A549 (cell line): ENCODE measurements at regions not wholly inside any gene's neighbourhood (a gene's known extent, or its start where the extent isn't known, plus 50 kb on each side); places are given as distances from the start of the nearest gene placed in this dataset.

Source experiments
- CTCF ChIP-seq: fragments of >200 bp; sonication (Bioruptor Twin); formaldehyde crosslinking; IDR thresholded peaks from 3 replicates; pipeline ENCODE4 v1.5.1; 2016
- EP300 ChIP-seq, 2 experiments: fragments of >200 bp; sonication (Bioruptor Twin); formaldehyde crosslinking; IDR thresholded peaks; 2 replicates in 1 of 2; 3 replicates in 1 of 2; pipeline ENCODE4 v1.6.1; 2016 to 2017
- KDM1A ChIP-seq: fragments of 200-600 bp; sonication (generic); IDR thresholded peaks from 2 replicates; pipeline ENCODE4 v1.6.1; 2016; ENCODE audit warnings: low read depth, mild to moderate bottlenecking
- MAX ChIP-seq: IDR thresholded peaks from 2 replicates; pipeline ENCODE4 v1.6.1; 2012
- ZNF302 ChIP-seq: fragments of 250-450 bp; sonication (Bioruptor Pico); IDR thresholded peaks from 2 replicates; pipeline ENCODE4 v1.9.0; 2021; ENCODE audit warnings: inconsistent platforms, mild to moderate bottlenecking, moderate library complexity

- TF ChIP-seq KDM1A (no peak), EP300 (IDR thresholded peaks at IDR 0.05) (no peak), CTCF (no peak), ZNF302 (CRISPR knock-in tag) (no peak), MAX (no peak)
Observed at GRCh38 chr15:97146929-97147870, 813.3 kb upstream of the ARRDC4 start.
